SH-SY5Y (cell line): ENCODE measurements at regions not wholly inside any gene's neighbourhood (a gene's known extent, or its start where the extent isn't known, plus 50 kb on each side); places are given as distances from the start of the nearest gene placed in this dataset.

Source experiments
- GATA2 ChIP-seq: IDR thresholded peaks from 2 replicates; pipeline ENCODE4 v1.6.1; 2011; ENCODE audit warnings: mild to moderate bottlenecking, low read depth, low read length
- GATA3 ChIP-seq: IDR thresholded peaks from 2 replicates; pipeline ENCODE4 v1.6.1; 2011; ENCODE audit warnings: low read depth, mild to moderate bottlenecking, low read length, moderate library complexity

DNA sequence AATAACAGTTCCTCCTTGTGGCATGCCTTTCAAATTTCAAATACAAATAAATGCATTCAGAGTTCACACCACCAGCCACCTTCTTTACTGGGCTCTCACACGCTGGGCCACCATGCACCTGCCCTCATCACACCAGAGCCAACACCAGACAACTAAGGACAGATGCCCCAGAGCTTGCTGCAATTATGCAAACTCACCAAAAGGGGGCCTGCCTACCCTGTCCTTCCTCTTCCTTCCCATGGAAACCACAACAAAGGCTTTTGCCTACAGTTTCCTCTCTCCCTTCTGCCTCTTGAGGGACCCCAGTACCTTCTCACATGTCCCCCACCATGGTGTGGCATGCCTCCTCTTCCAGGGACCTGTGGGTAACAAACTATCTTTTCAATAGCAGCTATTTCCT is 1333.9 kb upstream of the TENM3 start:
- TF ChIP-seq GATA2 (no peak), GATA3 (no peak)
